NK-92 (cell line): ENCODE measurements at regions not wholly inside any gene's neighbourhood (a gene's known extent, or its start where the extent isn't known, plus 50 kb on each side); places are given as distances from the start of the nearest gene placed in this dataset.
"Not testable (repeated sequence)": the region's sequence is repeated elsewhere in the genome, so short reads cannot be mapped to it uniquely, and the experiment has no call there.

Source experiments
- DNase-seq: peaks from one replicate; lab custom pipeline; 2025; ENCODE audit not compliant: unreplicated experiment; lab: John Stamatoyannopoulos, UW

DNA sequence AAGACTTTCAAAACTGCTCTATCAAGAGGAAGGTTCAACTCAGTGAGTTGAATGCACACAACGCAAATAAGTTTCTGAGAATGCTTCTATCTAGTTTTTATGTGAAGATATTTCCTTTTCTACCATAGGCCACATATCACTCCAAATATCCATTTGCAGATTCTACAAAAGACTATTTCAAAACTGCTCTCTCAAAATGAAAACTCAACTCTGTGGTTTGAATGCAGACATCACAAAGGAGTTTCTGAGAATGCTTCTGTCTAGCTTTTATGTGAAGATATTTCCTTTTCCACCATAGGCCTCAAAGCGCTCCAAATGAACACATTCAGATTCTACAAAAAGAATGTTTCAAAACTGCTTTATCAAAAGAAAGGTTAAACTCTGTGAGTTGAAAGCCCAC, 1093.1 kb upstream of the DEFB115 start:
- not testable (repeated sequence) for DNase-seq

DNA sequence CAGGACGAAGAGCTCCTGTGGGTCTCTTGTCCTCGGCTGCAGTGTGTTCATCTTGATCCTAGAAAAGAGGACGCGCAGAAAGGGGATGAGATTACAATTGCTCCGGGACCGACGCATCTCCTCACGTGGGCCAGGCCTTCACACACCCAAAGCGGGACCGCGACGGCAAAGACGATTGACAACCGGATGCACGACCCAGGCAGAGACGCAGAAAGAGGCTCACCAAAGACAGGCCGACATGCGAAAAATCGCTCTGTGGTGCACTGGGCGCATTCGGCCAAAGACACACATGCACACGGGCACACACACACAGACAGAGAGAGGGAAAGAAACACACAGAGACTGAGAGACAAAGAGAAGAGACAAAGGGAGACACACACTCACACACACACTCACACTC, 1089.9 kb upstream of the DEFB115 start:
- no peak for DNase-seq

DNA sequence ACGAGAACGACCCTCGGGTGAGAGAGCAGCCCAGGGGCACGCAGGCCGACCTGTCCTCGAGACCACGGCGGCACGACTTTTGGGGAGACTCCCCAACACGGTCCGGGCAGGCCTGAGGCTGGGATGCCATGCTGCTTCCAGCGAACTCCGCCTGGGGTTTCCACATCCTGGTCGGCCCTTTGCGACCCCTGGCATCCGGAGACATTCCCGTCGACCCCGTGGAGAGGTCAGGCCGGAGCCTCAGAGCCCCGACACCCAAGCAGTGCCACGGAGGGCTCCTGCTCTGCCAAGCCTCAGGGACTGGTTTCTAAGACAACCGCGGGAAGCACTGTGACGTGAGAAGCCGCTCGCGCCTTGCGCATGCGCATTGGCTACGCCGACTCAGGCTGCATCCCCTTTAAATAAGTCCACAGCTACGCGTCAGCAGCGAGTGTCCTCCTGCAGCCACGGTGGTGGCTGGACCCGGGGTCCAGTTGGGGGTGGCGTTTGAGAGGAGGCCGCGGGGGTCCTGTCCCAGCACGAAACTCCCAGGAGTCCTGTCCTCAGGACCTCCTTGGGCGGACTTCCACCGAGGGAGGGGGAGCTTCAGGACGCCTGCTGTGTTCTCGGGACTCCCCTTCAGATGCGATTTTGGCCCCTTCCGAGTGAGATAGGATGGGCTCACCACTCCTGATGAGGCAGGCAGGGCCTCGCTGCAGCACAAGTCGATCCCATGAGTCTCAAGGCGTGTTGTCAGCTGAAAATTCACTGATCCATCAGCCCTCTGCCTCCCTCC, 1089.3 kb upstream of the DEFB115 start:
- DNase-seq, result no peak

DNA sequence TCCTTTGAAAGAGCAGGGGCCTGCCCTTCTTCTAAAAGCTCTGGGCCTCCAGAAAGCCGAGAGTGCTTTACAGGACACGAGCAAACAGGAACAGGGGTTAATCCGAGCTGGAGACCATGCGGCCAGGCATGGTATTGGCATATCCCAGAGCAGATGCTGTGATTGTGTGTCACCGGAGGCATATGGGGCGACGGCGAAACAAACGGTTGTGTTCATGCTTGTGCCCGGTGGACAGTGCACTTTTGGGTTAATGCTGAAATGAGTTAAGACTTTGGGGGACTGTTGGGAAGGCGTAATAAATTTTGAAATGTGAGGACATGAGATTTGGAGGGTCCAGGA, 1088.7 kb upstream of the DEFB115 start:
- no peak for DNase-seq

DNA sequence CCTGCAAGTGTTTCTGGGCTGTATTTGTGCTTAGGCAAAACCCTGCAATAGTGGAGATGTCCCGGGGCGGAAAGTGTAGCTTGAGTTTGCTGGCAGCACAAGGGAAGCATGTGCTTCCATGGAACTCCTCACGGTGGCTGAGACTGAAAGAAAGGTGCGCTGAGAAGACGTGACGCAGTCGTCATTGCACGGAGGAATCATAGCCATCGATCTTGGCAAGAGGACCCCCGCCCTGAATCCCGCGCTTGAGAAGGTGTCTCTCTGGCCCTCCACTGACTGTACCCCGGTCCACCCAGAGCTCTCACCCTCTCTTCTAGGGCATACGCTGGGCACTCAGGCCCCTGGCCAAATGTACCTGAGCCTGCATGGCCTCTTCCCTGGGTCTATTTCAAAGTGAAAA, 1081.8 kb upstream of the DEFB115 start:
- no peak for DNase-seq

DNA sequence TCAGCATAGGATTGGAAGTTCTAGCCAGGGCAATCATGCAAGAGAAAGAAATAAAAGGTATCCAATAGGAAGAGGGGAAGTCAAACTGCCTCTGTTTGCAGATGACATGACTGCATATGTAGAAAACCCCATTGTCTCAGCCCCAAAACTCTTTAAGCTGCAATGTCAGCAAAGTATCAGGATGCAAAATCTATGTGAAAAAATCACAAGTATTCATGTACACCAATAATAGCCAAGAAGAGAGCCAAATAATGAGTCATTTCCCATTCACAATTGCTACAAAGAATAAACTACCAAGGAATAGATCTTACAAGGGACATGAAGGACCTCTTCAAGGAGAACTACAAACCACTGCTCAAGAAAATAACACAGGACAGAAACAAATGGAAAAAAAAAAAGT, 1074.3 kb upstream of the DEFB115 start:
- DNase-seq, result not testable (repeated sequence)

DNA sequence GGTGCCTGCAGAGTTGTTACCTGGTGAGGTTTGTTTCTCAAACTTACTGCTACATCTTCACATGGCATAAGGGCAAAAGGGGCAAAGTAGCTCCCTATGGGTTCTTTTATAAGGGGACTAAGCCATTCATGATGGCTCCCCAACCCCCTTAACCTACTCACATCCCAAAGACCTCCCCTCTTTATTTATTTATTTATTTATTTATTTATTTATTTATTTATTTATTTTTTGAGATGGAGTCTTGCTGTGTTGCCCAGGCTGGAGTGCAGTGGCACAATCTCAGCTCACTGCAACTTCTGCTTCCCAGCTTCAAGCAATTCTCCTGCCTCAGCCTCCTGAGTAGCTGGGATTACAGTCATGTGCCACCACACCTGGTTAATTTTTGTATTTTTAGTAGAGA, 1065.7 kb upstream of the DEFB115 start:
- not testable (repeated sequence) for DNase-seq

DNA sequence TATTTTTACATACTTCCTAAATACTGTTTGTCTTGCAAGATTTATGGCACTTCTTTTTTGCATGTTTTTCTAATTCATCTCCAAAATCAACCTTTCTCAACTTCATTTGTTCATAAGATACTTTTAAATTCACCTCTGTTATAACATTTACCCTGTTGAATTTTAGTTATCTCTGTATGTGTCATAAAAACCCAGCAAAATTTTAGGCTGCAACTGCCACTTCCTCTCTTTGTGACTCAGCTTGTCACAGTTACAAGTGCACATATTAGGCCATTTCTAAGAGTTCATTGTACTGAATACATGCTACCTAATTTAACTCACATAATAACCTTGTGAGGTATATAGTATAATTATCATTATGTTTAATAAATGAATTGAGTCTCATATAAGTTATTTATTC, 1023.0 kb upstream of the DEFB115 start:
- not testable (repeated sequence) for DNase-seq

DNA sequence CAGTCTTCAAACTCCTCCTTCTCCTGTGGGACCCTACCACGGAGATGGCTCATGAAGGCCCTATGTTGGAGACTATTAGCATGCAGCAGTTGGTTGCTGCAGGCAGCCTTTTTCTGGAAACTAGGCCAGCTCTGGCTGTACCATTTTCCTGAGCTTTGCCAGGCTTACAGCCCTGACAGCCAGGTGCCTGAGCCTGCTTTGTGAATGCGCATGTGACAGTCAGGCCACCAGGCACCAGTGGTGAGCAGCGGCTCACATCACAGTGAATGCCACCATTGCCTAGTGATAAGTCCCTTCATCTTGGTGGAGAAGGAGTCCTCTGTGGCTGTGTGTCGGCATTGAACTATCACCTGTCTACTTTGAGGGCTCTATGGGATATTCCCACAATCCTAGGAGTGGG, 982.4 kb upstream of the DEFB115 start:
- not testable (repeated sequence) for DNase-seq

DNA sequence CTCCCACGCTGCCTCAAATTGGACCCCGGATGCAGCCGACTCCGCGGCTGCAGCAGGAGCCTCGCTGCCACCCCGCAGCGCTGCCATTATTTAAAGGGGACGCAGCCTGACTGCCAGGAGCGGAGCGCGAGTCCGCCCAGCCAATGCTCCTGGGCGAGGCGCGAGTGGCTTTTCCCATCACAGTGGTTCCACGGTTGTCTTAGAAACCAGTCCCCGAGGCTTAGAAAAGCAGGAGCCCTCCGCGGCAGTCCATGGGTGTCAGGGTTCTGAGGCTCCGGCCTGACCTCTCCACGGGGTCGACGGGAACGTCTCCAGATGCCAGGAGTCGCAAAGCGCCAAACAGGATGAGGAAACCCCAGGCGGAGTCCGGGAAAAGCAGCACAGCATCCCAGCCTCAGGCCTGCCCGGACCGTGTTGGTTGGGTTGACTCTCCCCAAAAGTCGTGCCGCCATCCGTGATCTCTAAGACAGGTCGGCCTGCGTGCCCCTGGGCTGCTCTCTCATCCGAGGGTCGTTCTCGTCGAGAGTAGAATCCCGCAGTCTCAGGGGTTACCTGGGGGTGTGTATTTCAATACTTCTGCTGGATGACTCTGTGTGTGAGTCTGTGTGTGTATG, 975.8 kb upstream of the DEFB115 start:
- no peak for DNase-seq

DNA sequence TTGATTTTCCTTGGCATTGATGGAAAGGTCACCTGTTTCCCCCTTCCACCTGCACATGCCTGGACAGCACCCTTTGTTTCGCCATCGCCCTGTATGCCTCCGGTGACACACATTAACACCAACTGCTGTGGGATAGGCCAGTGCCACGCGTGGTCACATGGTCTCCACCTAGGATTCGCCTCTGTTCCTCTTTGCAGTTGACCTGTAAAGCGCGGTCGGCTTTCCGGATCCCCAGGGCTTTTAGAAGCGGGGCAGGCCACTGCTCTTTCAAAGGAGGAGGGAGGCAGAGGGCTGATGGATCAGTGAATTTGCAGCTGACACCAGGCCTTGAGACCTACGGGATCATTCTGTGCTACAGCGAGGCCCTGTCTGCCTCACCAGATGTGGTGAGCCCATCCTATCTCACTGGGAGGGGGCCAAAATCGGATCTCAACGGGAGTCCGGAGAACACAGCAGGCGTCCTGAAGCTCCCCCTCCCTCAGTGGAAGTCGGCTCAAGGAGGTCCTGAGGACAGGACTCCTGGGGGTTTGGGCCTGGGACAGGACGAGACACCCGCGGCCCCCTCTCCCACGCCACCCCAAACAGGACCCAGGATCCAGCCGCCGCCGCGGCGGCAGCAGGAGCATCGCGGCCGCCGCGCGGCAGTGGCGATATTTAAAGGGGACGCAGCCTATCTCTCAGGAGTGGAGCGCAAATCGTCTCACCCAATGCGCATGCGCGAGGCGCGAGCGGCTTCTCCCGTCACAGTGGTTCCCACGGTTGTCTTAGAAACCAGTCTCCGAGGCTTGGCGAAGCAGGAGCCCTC, 973.8 kb upstream of the DEFB115 start:
- DNase-seq, result not testable (repeated sequence)

DNA sequence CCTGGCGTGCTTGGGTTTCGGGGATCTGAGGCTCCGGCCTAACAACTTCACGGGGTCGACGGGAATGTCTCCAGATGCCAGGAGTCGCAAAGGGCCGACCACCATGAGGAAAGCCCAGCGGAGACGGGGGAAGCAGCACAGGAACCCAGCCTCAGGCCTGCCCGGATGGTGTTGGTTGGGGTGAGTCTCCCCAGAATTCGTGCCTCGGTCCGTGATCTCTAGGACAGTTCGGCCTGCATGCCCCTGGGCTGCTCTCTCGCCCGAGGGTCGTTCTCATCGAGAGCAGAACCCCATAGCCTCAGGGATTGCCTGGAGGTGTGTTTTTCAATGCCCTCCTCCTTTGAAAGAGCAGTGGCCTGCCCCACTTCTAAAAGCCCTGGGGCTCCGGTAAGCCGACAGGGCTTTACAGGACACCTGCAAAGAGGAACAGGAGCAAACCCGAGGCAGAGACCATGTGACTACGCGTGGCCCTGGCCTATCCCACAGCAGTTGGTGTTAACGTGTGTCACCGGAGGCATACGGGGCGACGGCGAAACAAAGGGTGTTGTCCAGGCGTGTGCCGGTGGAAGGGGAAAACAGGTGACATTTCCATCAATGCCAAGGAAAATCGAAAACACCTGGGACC, 973.1 kb upstream of the DEFB115 start:
- no peak for DNase-seq

DNA sequence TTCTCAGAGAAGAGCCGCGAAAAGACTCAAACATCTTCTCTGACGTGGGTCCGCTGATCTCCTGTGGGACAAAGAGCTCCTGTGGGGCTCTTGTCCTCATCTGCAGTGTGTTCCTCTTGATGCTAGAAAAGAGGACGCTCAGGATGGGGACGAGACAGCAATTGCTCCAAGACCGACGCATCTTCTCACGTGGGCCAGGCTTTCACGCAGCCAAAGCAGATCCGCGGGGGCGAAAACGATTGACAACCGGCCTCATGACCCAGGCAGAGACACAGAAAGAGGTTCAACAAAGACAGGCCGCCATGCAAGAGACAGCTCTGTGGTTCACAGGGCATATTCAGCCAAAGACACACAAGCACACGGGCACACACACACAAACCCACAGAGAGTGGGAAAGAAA, 971.8 kb upstream of the DEFB115 start:
- DNase-seq, result no peak

DNA sequence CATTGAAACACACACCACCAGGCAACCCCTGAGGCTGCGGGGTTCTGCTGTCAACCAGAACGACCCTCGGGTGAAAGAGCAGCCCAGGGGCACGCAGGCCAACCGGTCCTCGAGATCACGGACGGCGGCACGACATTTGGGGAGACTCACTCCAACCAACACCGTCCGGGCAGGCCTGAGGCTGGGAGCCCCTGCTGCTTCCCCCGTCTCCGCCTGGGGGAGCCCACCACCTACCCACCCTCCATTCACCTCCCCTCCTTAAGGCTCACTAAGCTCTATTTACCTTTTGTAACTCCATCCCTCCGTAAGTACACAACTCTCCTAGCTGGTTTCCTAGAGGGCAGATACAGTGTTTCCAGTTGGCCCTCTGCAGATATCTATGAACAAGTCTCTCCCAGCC, 971.3 kb upstream of the DEFB115 start:
- DNase-seq, result no peak

DNA sequence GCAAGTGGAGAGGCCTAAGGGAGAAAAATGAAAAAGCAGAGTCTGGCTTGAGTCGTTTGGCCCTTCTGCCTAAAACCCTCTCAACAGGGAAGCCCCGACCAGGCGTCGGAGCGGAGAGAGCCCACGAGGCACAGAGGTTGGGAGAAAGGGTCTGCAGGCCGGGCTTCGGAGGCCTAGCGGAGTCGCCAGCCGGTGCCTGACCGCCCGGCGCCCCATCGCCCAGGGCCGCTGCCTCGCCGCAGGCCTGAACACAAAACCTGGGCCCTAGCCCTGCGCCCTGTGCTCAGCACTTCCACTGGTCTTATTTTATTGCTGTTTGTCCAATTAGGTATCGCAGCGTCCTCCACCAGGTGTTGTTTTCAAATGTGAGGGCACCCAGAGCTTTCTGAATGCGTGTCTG, 970.0 kb upstream of the DEFB115 start:
- not testable (repeated sequence) for DNase-seq

DNA sequence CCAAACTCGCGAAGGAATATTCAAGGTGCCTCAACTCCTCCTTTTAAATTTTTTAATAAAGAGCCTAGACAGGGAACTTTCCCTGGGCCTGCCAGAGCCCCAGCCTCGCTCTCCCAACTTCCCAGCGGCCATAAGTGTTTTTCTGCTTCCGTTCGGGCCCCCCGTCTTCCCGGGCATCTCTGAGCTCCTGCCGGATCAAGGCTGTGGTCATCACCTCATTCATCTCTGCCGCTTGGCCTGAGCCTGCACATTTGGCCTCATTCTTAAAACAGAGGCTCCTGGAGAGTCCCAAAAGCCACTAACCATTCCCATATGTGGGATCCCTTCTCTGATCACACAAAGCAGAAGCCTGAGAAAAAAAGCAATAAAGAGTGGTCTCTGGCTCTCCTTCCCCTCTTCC, 969.1 kb upstream of the DEFB115 start:
- DNase-seq, result no peak

DNA sequence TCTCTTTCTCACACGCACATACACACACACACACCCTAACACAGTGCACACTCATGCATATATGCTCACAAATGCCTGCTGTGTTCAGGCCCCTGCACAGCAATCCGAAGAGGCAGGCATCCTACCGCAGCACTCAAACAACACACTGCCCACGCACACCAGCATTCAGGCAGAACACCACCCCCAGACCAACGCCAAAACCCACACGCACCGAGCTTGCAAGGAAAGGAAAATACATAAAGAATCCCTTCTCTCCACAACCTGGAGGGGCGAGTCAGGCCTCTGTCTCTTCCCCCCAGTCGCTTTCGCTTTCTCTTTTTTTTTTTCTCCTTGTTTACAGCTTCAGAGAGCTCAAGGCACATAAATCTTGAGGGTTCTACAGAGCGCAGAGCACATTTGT, 968.4 kb upstream of the DEFB115 start:
- DNase-seq, result not testable (repeated sequence)

DNA sequence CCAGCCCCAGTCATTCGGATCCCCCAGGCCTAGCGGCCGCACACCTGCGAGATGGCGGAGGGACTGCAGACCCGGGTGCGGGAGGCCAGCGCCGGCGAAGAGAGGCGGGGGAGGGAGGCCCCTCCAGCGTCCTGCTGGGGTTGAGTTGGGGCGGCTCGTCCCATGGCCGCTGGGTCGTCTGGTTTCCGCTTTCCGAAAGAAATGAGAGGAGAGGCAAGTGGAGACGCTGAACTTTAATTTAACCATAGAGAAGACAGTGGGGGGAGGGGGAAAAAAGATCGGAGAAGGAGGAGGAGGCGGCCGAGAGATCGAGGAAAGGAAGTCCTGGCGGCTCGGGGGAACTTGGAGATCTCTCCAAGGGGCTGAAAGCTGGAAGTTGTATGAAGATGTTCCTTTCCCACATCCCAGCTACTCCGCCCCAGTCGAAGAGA, 967.7 kb upstream of the DEFB115 start:
- DNase-seq, result not testable (repeated sequence)

DNA sequence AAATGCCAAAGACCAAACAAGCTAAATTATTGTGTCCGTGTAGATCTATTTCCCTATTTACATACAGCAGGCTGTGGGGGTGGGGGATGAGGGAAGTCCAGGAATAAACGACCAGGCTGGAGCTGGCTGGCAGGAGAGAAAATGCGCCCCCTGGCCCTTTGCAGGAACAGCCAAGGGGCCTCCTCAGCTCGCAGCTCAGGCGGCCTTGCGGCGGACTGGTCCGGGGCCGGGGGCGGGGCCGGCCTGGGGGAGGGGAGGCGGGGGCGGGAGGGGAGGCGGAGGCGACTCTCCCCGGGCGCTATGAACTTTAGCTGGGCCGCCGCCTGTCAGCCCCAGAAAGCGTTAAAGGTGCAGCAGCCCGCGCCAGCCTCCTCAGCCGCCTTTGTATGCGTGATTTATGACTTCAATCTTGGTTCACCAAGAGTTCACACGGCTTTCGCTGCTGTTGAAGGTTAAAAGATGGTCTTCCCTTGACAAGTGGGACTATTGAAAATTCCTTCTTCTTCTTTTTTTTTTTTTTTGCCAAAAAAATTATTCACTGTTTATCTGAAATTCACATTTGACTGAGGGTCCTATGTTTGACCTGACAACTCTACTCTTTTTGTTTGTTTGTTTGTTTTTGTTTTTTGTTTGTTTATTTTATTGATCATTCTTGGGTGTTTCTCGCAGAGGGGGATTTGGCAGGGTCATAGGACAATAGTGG, 967.0 kb upstream of the DEFB115 start:
- not testable (repeated sequence) for DNase-seq

DNA sequence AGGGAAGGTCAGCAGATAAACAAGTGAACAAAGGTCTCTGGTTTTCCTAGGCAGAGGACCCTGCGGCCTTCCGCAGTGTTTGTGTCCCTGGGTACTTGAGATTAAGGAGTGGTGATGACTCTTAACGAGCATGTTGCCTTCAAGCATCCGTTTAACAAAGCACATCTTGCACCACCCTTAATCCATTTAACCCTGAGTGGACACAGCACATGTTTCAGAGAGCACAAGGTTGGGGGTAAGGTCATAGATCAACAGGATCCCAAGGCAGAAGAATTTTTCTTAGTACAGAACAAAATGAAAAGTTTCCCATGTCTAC, 966.4 kb upstream of the DEFB115 start:
- not testable (repeated sequence) for DNase-seq

DNA sequence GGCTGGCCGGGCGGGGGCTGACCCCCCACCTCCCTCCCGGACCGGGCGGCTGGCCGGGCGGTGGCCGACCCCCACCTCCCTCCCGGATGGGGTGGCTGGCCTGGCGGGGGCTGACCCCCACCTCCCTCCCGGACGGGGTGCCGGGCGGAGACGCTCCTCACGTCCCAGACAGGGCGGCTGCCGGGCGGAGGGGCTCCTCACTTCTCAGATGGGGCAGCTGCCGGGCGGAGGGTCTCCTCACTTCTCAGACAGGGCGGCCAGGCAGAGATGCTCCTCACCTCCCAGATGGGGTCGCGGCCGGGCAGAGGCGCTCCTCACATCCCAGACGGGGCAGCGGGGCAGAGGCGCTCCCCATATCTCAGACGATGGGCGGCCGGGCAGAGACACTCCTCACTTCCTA, 965.8 kb upstream of the DEFB115 start:
- not testable (repeated sequence) for DNase-seq
